C4-2B (cell line): ENCODE measurements at regions not wholly inside any gene's neighbourhood (a gene's known extent, or its start where the extent isn't known, plus 50 kb on each side); places are given as distances from the start of the nearest gene placed in this dataset.
"Not testable (repeated sequence)": the region's sequence is repeated elsewhere in the genome, so short reads cannot be mapped to it uniquely, and the experiment has no call there.

Experiments
- CTCF ChIP-seq: fragments of 450-650 bp; conservative IDR thresholded peaks from 2 replicates; pipeline ENCODE4 v1.5.1; 2017; ENCODE audit warnings: mild to moderate bottlenecking
- ZFX ChIP-seq: fragments of 450-650 bp; IDR thresholded peaks from 2 replicates; pipeline ENCODE4 v1.6.1; 2017

GRCh38 chr2:158868386-158868785, 73.3 kb downstream of the DAPL1 start:
- not testable (repeated sequence) for TF ChIP-seq CTCF, ZFX
